GM23338 (cell line): ENCODE measurements at regions not wholly inside any gene's neighbourhood (a gene's known extent, or its start where the extent isn't known, plus 50 kb on each side); places are given as distances from the start of the nearest gene placed in this dataset.
"Not testable (repeated sequence)": the region's sequence is repeated elsewhere in the genome, so short reads cannot be mapped to it uniquely, and the experiment has no call there.

ENCODE experiments used
- ATAC-seq: fragments of 200-7000 bp; cut with Tn5 transposase; 3 replicates; pipeline ENCODE4 v1.9.1; 2020
- DNase-seq: peaks from one replicate; pipeline ENCODE4 v3.0.0-alpha.2; 2015; ENCODE audit warnings: low spot score
- H2AFZ ChIP-seq: fragments of 200-600 bp; sonication (generic); 2 replicates; pipeline ENCODE4 v1.8.0; 2016; ENCODE audit warnings: antibody characterized with exemption, mild to moderate bottlenecking, moderate library complexity
- H3F3A ChIP-seq: fragments of 200-600 bp; sonication (generic); replicated peaks from 2 replicates; pipeline ENCODE4 v1.8.0; 2017; ENCODE audit warnings: antibody characterized with exemption, mixed run types, low read depth
- H3K27ac ChIP-seq: fragments of 200-600 bp; sonication (generic); 2 replicates; pipeline ENCODE4 v1.6.1; 2016; ENCODE audit warnings: low read depth
- H3K27me3 ChIP-seq: fragments of 200-600 bp; sonication (generic); 2 replicates; pipeline ENCODE4 v1.8.0; 2016; ENCODE audit warnings: mild to moderate bottlenecking, mixed run types, moderate library complexity; ENCODE audit not compliant: insufficient read depth
- H3K36me3 ChIP-seq: fragments of 200-600 bp; sonication (generic); 2 replicates; pipeline ENCODE4 v1.8.0; 2016; ENCODE audit warnings: mild to moderate bottlenecking; ENCODE audit not compliant: insufficient read depth
- H3K4me1 ChIP-seq: fragments of 200-600 bp; sonication (generic); 2 replicates; pipeline ENCODE4 v1.8.0; 2016; ENCODE audit warnings: mild to moderate bottlenecking, moderate library complexity; ENCODE audit not compliant: insufficient read depth
- H3K4me2 ChIP-seq: fragments of 200-600 bp; sonication (generic); 2 replicates; pipeline ENCODE4 v1.7.1; 2017; ENCODE audit warnings: mixed run types
- H3K4me3 ChIP-seq: fragments of 200-600 bp; sonication (generic); 2 replicates; pipeline ENCODE4 v1.6.1; 2016; ENCODE audit warnings: mixed run types
- H3K79me2 ChIP-seq: fragments of 200-600 bp; sonication (generic); replicated peaks from 2 replicates; pipeline ENCODE4 v1.8.0; 2017; ENCODE audit warnings: mild to moderate bottlenecking; ENCODE audit not compliant: insufficient read depth
- H3K9me2 ChIP-seq: fragments of 200-600 bp; sonication (generic); 2 replicates; pipeline ENCODE4 v1.8.0; 2017; ENCODE audit not compliant: insufficient read depth
- H4K20me1 ChIP-seq: fragments of 200-600 bp; sonication (generic); replicated peaks from 2 replicates; pipeline ENCODE4 v1.8.0; 2017; ENCODE audit warnings: mild to moderate bottlenecking; ENCODE audit not compliant: insufficient read depth
- H3K27ac Mint-ChIP-seq: 2 replicates; pipeline ENCODE4 v1.8.0; 2020; ENCODE audit warnings: inconsistent platforms, mild to moderate bottlenecking, moderate library complexity, mixed read lengths
- H3K27me3 Mint-ChIP-seq: 3 replicates; pipeline ENCODE4 v1.8.0; 2022; ENCODE audit warnings: low read depth, mild to moderate bottlenecking, moderate library complexity, mixed read lengths, inconsistent platforms; ENCODE audit not compliant: insufficient read depth, poor library complexity
- H3K36me3 Mint-ChIP-seq: 3 replicates; pipeline ENCODE4 v1.8.0; 2021; ENCODE audit warnings: low read depth, mild to moderate bottlenecking, inconsistent platforms, moderate library complexity, mixed read lengths
- H3K4me1 Mint-ChIP-seq: 3 replicates; pipeline ENCODE4 v1.8.0; 2020; ENCODE audit warnings: mild to moderate bottlenecking, inconsistent platforms, mixed read lengths
- H3K4me3 Mint-ChIP-seq: 3 replicates; pipeline ENCODE4 v1.8.0; 2021; ENCODE audit warnings: moderate library complexity, mild to moderate bottlenecking, inconsistent platforms, mixed read lengths
- H3K9me3 Mint-ChIP-seq: 3 replicates; pipeline ENCODE4 v1.8.0; 2020; ENCODE audit warnings: moderate library complexity, mild to moderate bottlenecking, inconsistent platforms, mixed read lengths
- CREB1 ChIP-seq: fragments of 250-450 bp; sonication (Bioruptor Pico); IDR thresholded peaks from 2 replicates; pipeline ENCODE4 v1.5.0; 2020; ENCODE audit warnings: low read depth, mild to moderate bottlenecking, moderate library complexity
- ETS1 ChIP-seq: IDR thresholded peaks from 2 replicates; pipeline ENCODE4 v1.6.1; 2016; ENCODE audit warnings: antibody characterized with exemption
- EZH2 ChIP-seq: fragments of 200-600 bp; sonication (generic); IDR thresholded peaks from one replicate; pipeline ENCODE4 v1.8.0; 2017; ENCODE audit warnings: antibody characterized with exemption, mild to moderate bottlenecking, low read depth; ENCODE audit not compliant: unreplicated experiment
- EZH2phosphoT487 ChIP-seq: fragments of 200-600 bp; sonication (generic); IDR thresholded peaks from one replicate; pipeline ENCODE4 v1.8.1; 2018; ENCODE audit warnings: antibody characterized with exemption; ENCODE audit not compliant: unreplicated experiment
- JUNB ChIP-seq: IDR thresholded peaks from one replicate; pipeline ENCODE4 v1.6.1; 2016; ENCODE audit warnings: antibody characterized with exemption; ENCODE audit not compliant: unreplicated experiment
- NANOG ChIP-seq: IDR thresholded peaks from 2 replicates; pipeline ENCODE4 v1.6.1; 2016; ENCODE audit warnings: antibody characterized with exemption, borderline replicate concordance
- POLR2AphosphoS5 ChIP-seq: IDR thresholded peaks from 2 replicates; pipeline ENCODE4 v1.6.1; 2016; ENCODE audit warnings: antibody characterized with exemption, low read depth
- REST ChIP-seq: IDR thresholded peaks from one replicate; pipeline ENCODE4 v1.6.1; 2018; ENCODE audit warnings: antibody characterized with exemption; ENCODE audit not compliant: unreplicated experiment
- STAT1 ChIP-seq: IDR thresholded peaks from one replicate; pipeline ENCODE4 v1.6.1; 2016; ENCODE audit warnings: antibody characterized with exemption; ENCODE audit not compliant: unreplicated experiment
- ZNF114 ChIP-seq: fragments of 250-450 bp; sonication (Bioruptor Pico); IDR thresholded peaks from 2 replicates; pipeline ENCODE4 v1.5.0; 2020; ENCODE audit warnings: mild to moderate bottlenecking, moderate library complexity
- ZNF331 ChIP-seq: fragments of 250-450 bp; sonication (Bioruptor Pico); IDR thresholded peaks from 2 replicates; pipeline ENCODE4 v1.5.0; 2020; ENCODE audit warnings: low read depth, mild to moderate bottlenecking, moderate library complexity
- TF ChIP-seq, protein P1 (sequence below), 2 experiments: fragments of 200-600 bp in 1 of 2; sonication (generic) in 1 of 2; conservative IDR thresholded peaks; 2 replicates each; pipeline versions ENCODE4 v1.5.1 to v1.6.1; 2016 to 2017; ENCODE audit warnings: antibody characterized with exemption in 2 of 2, low read depth in 2 of 2, mild to moderate bottlenecking in 2 of 2, moderate library complexity in 1 of 2

- 0 out of 2 replicates have a peak, but pooled peaks cover 13% of the 10 kb centered on the region for H3K4me1 ChIP-seq
- not testable (repeated sequence) for H3K27ac Mint-ChIP-seq, H3K9me2 ChIP-seq, H3K27ac ChIP-seq, H3K4me2 ChIP-seq, DNase-seq, H3K9me3 Mint-ChIP-seq, H3K4me3 Mint-ChIP-seq, H3K36me3 Mint-ChIP-seq, H3K27me3 ChIP-seq, H4K20me1 ChIP-seq, H2AFZ ChIP-seq, H3K79me2 ChIP-seq, H3F3A ChIP-seq, H3K27me3 Mint-ChIP-seq, H3K36me3 ChIP-seq, H3K4me3 ChIP-seq, ATAC-seq
- H3K4me1 Mint-ChIP-seq = peaks cover 12% of the 10 kb centered on the region
These were observed 395.6 kb upstream of the FRG2C start for GRCh38 chr3:75268576-75268975.

DNA sequence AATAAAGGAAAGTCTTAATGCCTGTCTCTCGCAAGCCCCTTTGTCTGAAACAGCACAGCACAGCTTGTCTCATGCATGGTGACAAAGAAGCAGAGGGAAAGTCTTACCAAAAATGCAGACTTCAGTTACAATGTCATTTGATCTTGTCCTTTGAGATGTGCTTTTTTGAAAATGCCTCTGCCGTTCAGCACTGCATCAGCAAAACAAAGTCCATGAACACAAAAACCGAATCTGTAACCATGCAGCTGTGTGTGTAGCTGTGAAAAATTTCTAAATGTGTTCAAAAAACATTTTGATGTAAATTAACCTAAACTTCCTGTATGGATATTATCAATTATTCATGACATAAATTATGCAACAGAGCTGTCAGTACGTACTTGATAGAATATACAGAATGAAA is 391.9 kb upstream of the FRG2C start:
- H3K4me3 Mint-ChIP-seq, H3K27me3 ChIP-seq, H3K4me3 ChIP-seq, H3K9me2 ChIP-seq, H3K79me2 ChIP-seq, H3K27me3 Mint-ChIP-seq, H3K4me2 ChIP-seq, H3K36me3 ChIP-seq, H3F3A ChIP-seq, H3K9me3 Mint-ChIP-seq, DNase-seq, H3K27ac ChIP-seq, H3K27ac Mint-ChIP-seq, ATAC-seq, H3K36me3 Mint-ChIP-seq, H4K20me1 ChIP-seq: not testable (repeated sequence)
- H3K4me1 Mint-ChIP-seq = peaks cover 12% of the 10 kb centered on the region
- Histone ChIP-seq H3K4me1 (0 out of 2 replicates have a peak, but pooled peaks cover 13% of the 10 kb centered on the region), H2AFZ (peak overlapping the region; percentile 32; the same call in 1 of the 2 replicates)

DNA sequence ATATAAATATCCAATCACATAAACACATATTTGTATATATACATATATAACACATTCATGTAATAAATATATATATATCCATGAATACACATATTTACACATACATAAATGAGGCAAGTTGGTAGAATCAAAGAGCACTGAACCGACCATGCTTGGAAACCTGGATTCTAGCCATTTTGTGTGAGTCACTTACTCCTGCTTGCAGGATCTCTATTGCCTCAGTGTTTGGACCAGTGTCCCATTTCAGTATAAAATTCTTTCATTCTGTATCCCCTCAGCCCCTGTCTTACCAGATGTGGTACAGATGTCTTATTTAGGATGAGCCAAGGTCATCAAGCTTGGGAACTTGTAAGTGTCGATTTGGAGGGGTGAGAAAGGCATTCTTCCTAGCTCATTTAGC is 391.4 kb upstream of the FRG2C start:
- Mint-ChIP-seq H3K27me3 (no peaks in the 10 kb centered on the region), H3K27ac (no peak overlapping the region), H3K36me3 (peaks cover 2% of the 10 kb centered on the region; the same call in 2 of the 3 replicates), H3K4me1 (peaks cover 10% of the 10 kb centered on the region), H3K4me3 (no peak overlapping the region), H3K9me3 (peaks cover 4% of the 10 kb centered on the region; the same call in 2 of the 3 replicates)
- no peak for ATAC-seq
- Histone ChIP-seq H3K9me2 (no peaks in the 10 kb centered on the region), H2AFZ (no peak overlapping the region), H3F3A (no peaks in the 10 kb centered on the region), H4K20me1 (no peaks in the 10 kb centered on the region), H3K27me3 (no peaks in the 10 kb centered on the region), H3K27ac (no peak overlapping the region), H3K4me1 (0 out of 2 replicates have a peak, but pooled peaks cover 12% of the 10 kb centered on the region), H3K4me3 (no peak overlapping the region), H3K36me3 (no peaks in the 10 kb centered on the region), H3K79me2 (no peaks in the 10 kb centered on the region), H3K4me2 (no peak overlapping the region)
- DNase-seq = no peak
- TF ChIP-seq ZNF331 = no peak
- no peak for TF ChIP-seq EZH2phosphoT487
- no peak for TF ChIP-seq POLR2AphosphoS5
- TF ChIP-seq NANOG = no peak
- TF ChIP-seq ZNF114 = no peak
- TF ChIP-seq, protein P1, sequence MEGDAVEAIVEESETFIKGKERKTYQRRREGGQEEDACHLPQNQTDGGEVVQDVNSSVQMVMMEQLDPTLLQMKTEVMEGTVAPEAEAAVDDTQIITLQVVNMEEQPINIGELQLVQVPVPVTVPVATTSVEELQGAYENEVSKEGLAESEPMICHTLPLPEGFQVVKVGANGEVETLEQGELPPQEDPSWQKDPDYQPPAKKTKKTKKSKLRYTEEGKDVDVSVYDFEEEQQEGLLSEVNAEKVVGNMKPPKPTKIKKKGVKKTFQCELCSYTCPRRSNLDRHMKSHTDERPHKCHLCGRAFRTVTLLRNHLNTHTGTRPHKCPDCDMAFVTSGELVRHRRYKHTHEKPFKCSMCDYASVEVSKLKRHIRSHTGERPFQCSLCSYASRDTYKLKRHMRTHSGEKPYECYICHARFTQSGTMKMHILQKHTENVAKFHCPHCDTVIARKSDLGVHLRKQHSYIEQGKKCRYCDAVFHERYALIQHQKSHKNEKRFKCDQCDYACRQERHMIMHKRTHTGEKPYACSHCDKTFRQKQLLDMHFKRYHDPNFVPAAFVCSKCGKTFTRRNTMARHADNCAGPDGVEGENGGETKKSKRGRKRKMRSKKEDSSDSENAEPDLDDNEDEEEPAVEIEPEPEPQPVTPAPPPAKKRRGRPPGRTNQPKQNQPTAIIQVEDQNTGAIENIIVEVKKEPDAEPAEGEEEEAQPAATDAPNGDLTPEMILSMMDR (conservative IDR thresholded peaks at IDR 0.05; ENCODE audit: low read depth in 2 of 2) = no peak
- TF ChIP-seq ETS1 = no peak
- TF ChIP-seq STAT1 = no peak
- no peak for TF ChIP-seq CREB1 (CRISPR knock-in tag)
- TF ChIP-seq REST = no peak
- TF ChIP-seq EZH2 = no peak
- no peak for TF ChIP-seq JUNB
